HCT116 (cell line): ENCODE measurements at regions not wholly inside any gene's neighbourhood (a gene's known extent, or its start where the extent isn't known, plus 50 kb on each side); places are given as distances from the start of the nearest gene placed in this dataset.

Experiments
- CTCF ChIP-seq, 3 experiments: fragments of 200-600 bp in 1 of 3; sonication (generic) in 1 of 3; IDR thresholded peaks in 2 of 3; conservative IDR thresholded peaks in 1 of 3; 2 replicates each; pipeline ENCODE4 v1.5.1; 2012 to 2017; ENCODE audit warnings: low read depth in 2 of 3, low read length in 2 of 3, antibody characterized with exemption in 1 of 3, borderline replicate concordance in 1 of 3, control low read depth in 1 of 3, mild to moderate bottlenecking in 1 of 3, mixed read lengths in 1 of 3, mixed run types in 1 of 3, moderate library complexity in 1 of 3; ENCODE audit not compliant: insufficient read depth in 1 of 3
- SP1 ChIP-seq: IDR thresholded peaks from 2 replicates; pipeline ENCODE4 v1.6.1; 2012; ENCODE audit warnings: low read depth

GRCh38 chr10:20977300-20977699 lies 80.2 kb upstream of the NEBL start:
- no peak for TF ChIP-seq CTCF (IDR thresholded peaks at IDR 0.05 in 2 of 3, conservative IDR thresholded peaks at IDR 0.05 in 1 of 3; ENCODE audit: borderline replicate concordance in 1 of 3, insufficient read depth in 1 of 3, low read depth in 2 of 3, low read length in 2 of 3)
- no peak for TF ChIP-seq SP1
